A549 (cell line): ENCODE measurements at regions not wholly inside any gene's neighbourhood (a gene's known extent, or its start where the extent isn't known, plus 50 kb on each side); places are given as distances from the start of the nearest gene placed in this dataset.

Experiments
- NR3C1 ChIP-seq: fragments of >200 bp; sonication (Bioruptor Twin); formaldehyde crosslinking; IDR thresholded peaks from 3 replicates; pipeline ENCODE4 v1.6.1; 2017
- RARB ChIP-seq: fragments of 250-450 bp; sonication (Bioruptor Pico); IDR thresholded peaks from 2 replicates; pipeline ENCODE4 v1.8.0; 2021; ENCODE audit warnings: mild to moderate bottlenecking, moderate library complexity
- TF ChIP-seq, protein P1 (sequence below): fragments of >200 bp; sonication (Bioruptor Twin); formaldehyde crosslinking; IDR thresholded peaks from 3 replicates; pipeline ENCODE4 v1.5.1; 2016

DNA sequence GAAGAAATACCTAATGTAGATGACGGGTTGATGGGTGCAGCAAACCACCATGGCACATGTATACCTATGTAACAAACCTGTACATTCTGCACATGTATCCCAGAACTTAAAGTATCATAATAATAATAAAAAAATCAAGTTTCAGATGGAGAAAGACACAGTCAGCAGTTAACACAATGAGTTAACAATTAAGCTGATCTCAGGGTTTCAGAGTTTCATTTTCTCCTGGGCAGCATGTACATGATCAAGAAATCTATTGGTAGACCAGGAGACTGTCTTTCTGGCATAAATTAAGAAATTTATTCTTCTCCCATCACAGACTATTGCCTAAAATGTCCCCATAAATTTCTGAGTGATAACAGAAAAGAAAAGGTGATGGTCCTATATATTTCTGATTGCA, 155.3 kb downstream of the RAD51AP2 start:
- TF ChIP-seq RARB (no peak), NR3C1 (no peak)
- TF ChIP-seq, protein P1, sequence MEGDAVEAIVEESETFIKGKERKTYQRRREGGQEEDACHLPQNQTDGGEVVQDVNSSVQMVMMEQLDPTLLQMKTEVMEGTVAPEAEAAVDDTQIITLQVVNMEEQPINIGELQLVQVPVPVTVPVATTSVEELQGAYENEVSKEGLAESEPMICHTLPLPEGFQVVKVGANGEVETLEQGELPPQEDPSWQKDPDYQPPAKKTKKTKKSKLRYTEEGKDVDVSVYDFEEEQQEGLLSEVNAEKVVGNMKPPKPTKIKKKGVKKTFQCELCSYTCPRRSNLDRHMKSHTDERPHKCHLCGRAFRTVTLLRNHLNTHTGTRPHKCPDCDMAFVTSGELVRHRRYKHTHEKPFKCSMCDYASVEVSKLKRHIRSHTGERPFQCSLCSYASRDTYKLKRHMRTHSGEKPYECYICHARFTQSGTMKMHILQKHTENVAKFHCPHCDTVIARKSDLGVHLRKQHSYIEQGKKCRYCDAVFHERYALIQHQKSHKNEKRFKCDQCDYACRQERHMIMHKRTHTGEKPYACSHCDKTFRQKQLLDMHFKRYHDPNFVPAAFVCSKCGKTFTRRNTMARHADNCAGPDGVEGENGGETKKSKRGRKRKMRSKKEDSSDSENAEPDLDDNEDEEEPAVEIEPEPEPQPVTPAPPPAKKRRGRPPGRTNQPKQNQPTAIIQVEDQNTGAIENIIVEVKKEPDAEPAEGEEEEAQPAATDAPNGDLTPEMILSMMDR: no peak
